Fibroblast of peridontal ligament (primary cell): ENCODE measurements at regions not wholly inside any gene's neighbourhood (a gene's known extent, or its start where the extent isn't known, plus 50 kb on each side); places are given as distances from the start of the nearest gene placed in this dataset.

Experiments used
- DNase-seq: peaks from one replicate; pipeline ENCODE4 v3.0.0-alpha.2; 2010; ENCODE audit errors: extremely low read depth

GRCh38 chr10:128614016-128614605 is 487.9 kb upstream of the MKI67 start:
- DNase-seq = no peak

- DNase-seq = no peak
Observed at GRCh38 chr10:128614802-128615553, 488.8 kb upstream of the MKI67 start.

- no peak for DNase-seq
Observed at GRCh38 chr10:128617532-128617931, 491.3 kb upstream of the MKI67 start.

- no peak for DNase-seq
Observed at GRCh38 chr10:128622706-128623105, 496.5 kb upstream of the MKI67 start.

- DNase-seq = no peak
Observed at GRCh38 chr10:128623776-128624175, 497.6 kb upstream of the MKI67 start.

GRCh38 chr10:128624656-128625530 is 498.7 kb upstream of the MKI67 start:
- DNase-seq = no peak

GRCh38 chr10:128625926-128626325 is 499.7 kb upstream of the MKI67 start:
- DNase-seq = no peak

- no peak for DNase-seq
Observed at GRCh38 chr10:128626397-128627000, 500.3 kb upstream of the MKI67 start.

GRCh38 chr10:128627811-128628210 is 501.6 kb upstream of the MKI67 start:
- no peak for DNase-seq

- no peak for DNase-seq
Observed at GRCh38 chr10:128628252-128628651, 502.0 kb upstream of the MKI67 start.

GRCh38 chr10:128629111-128630096 is 503.2 kb upstream of the MKI67 start:
- DNase-seq = no peak

GRCh38 chr10:128630787-128631252 is 504.6 kb upstream of the MKI67 start:
- DNase-seq = no peak

- peak; percentile 0 for DNase-seq
Observed at GRCh38 chr10:128631801-128632241, 505.6 kb upstream of the MKI67 start.

- DNase-seq = no peak
Observed at GRCh38 chr10:128632694-128633093, 506.5 kb upstream of the MKI67 start.

GRCh38 chr10:128633864-128634540 is 507.8 kb upstream of the MKI67 start:
- no peak for DNase-seq

GRCh38 chr10:128642023-128642422 is 515.8 kb upstream of the MKI67 start:
- no peak for DNase-seq

- DNase-seq = no peak
Observed at GRCh38 chr10:128642502-128642901, 516.3 kb upstream of the MKI67 start.

- DNase-seq = no peak
Observed at GRCh38 chr10:128643658-128644057, 517.4 kb upstream of the MKI67 start.

GRCh38 chr10:128645486-128645885 is 519.3 kb upstream of the MKI67 start:
- no peak for DNase-seq

- no peak for DNase-seq
Observed at GRCh38 chr10:128646956-128647355, 520.7 kb upstream of the MKI67 start.
